SH-SY5Y (cell line): ENCODE measurements at regions not wholly inside any gene's neighbourhood (a gene's known extent, or its start where the extent isn't known, plus 50 kb on each side); places are given as distances from the start of the nearest gene placed in this dataset.

Source experiments
- GATA2 ChIP-seq: IDR thresholded peaks from 2 replicates; pipeline ENCODE4 v1.6.1; 2011; ENCODE audit warnings: mild to moderate bottlenecking, low read depth, low read length
- GATA3 ChIP-seq: IDR thresholded peaks from 2 replicates; pipeline ENCODE4 v1.6.1; 2011; ENCODE audit warnings: low read depth, mild to moderate bottlenecking, low read length, moderate library complexity

- TF ChIP-seq GATA2: no peak
- no peak for TF ChIP-seq GATA3
Observed at GRCh38 chr4:96766359-96766758, 926.5 kb downstream of the PDHA2 start.
